HTR-8/SVneo (cell line): ENCODE measurements at regions not wholly inside any gene's neighbourhood (a gene's known extent, or its start where the extent isn't known, plus 50 kb on each side); places are given as distances from the start of the nearest gene placed in this dataset.
"Not testable (repeated sequence)": the region's sequence is repeated elsewhere in the genome, so short reads cannot be mapped to it uniquely, and the experiment has no call there.

Source experiments
- DNase-seq: peaks from one replicate; pipeline ENCODE4 v3.0.0; 2011; ENCODE audit warnings: low spot score, mixed read lengths; ENCODE audit not compliant: insufficient read length
- FAIRE-seq: peaks from 2 replicates; lab custom pipeline; 2011; peaks lifted over from hg19 to GRCh38; lab: Jason Lieb, UNC

- FAIRE-seq, DNase-seq: not testable (repeated sequence)
Observed at GRCh38 chr20:12752900-12753693, 255.7 kb upstream of the SPTLC3 start.

GRCh38 chr20:12753742-12754141, 255.0 kb upstream of the SPTLC3 start:
- FAIRE-seq, DNase-seq: not testable (repeated sequence)

- not testable (repeated sequence) for DNase-seq, FAIRE-seq
Observed at GRCh38 chr20:12759493-12759892, 249.3 kb upstream of the SPTLC3 start.

- DNase-seq (no peak), FAIRE-seq (no peak)
Observed at GRCh38 chr20:12762725-12763124, 246.0 kb upstream of the SPTLC3 start.

GRCh38 chr20:12763406-12763805, 245.4 kb upstream of the SPTLC3 start:
- FAIRE-seq = no peak
- DNase-seq = no peak

GRCh38 chr20:12764053-12764452, 244.7 kb upstream of the SPTLC3 start:
- DNase-seq = no peak
- FAIRE-seq = no peak

- DNase-seq (no peak), FAIRE-seq (no peak)
Observed at GRCh38 chr20:12764851-12765250, 243.9 kb upstream of the SPTLC3 start.

GRCh38 chr20:12773936-12774335, 234.8 kb upstream of the SPTLC3 start:
- no peak for FAIRE-seq
- DNase-seq = no peak

GRCh38 chr20:12775041-12775440, 233.7 kb upstream of the SPTLC3 start:
- FAIRE-seq (no peak), DNase-seq (no peak)

GRCh38 chr20:12777016-12777415, 231.8 kb upstream of the SPTLC3 start:
- no peak for DNase-seq
- FAIRE-seq = no peak

- no peak for DNase-seq
- no peak for FAIRE-seq
Observed at GRCh38 chr20:12786276-12786675, 222.5 kb upstream of the SPTLC3 start.

- DNase-seq = no peak
- no peak for FAIRE-seq
Observed at GRCh38 chr20:12788632-12789299, 220.0 kb upstream of the SPTLC3 start.

GRCh38 chr20:12790859-12791258, 217.9 kb upstream of the SPTLC3 start:
- FAIRE-seq (no peak), DNase-seq (no peak)

GRCh38 chr20:12798286-12798685, 210.5 kb upstream of the SPTLC3 start:
- no peak for DNase-seq
- FAIRE-seq = no peak

GRCh38 chr20:12808006-12808567, 200.7 kb upstream of the SPTLC3 start:
- FAIRE-seq (no peak), DNase-seq (no peak)

- FAIRE-seq = no peak
- DNase-seq = no peak
Observed at GRCh38 chr20:12815231-12815768, 193.5 kb upstream of the SPTLC3 start.

- FAIRE-seq = no peak
- no peak for DNase-seq
Observed at GRCh38 chr20:12815778-12816408, 192.9 kb upstream of the SPTLC3 start.

- no peak for DNase-seq
Observed at GRCh38 chr20:12821249-12821648, 187.5 kb upstream of the SPTLC3 start.

GRCh38 chr20:12823734-12824133, 185.0 kb upstream of the SPTLC3 start:
- DNase-seq (no peak), FAIRE-seq (no peak)

More at GRCh38 chr20:12821249-12821648, 187.5 kb upstream of the SPTLC3 start:
- no peak for FAIRE-seq
